Panc1 (cell line): ENCODE measurements at regions not wholly inside any gene's neighbourhood (a gene's known extent, or its start where the extent isn't known, plus 50 kb on each side); places are given as distances from the start of the nearest gene placed in this dataset.

Experiments
- ATAC-seq: fragments of 200-7000 bp; cut with Tn5 transposase; 2 replicates; pipeline ENCODE4 v1.9.1; 2020; ENCODE audit warnings: mild to moderate bottlenecking, moderate library complexity
- BruUV-seq: library from RNA; stranded (reverse); fragments of 400-500 nt; replicated peaks from 2 replicates; lab custom pipeline; 2021; lab: Mats Ljungman, UMichigan
- CTCF ChIA-PET: fragments of 300-600 bp; sonication (Branson Sonifier 250); formaldehyde crosslinking; loops from one replicate; lab custom pipeline; 2022; ENCODE audit warnings: antibody characterized with exemption; lab: Charles Lee
- POLR2A ChIA-PET: fragments of 300-600 bp; sonication (Branson Sonifier 250); formaldehyde crosslinking; loops from one replicate; lab custom pipeline; 2022; ENCODE audit warnings: antibody characterized with exemption; lab: Charles Lee
- DNase-seq: peaks from one replicate; pipeline ENCODE4 v3.0.0-alpha.2; 2010; ENCODE audit warnings: low read depth, low spot score
- H3K27ac ChIP-seq: 2 replicates; pipeline ENCODE4 v1.5.1; 2011; ENCODE audit warnings: mild to moderate bottlenecking, low read length, inconsistent platforms
- H3K27me3 ChIP-seq: fragments of 200-500 bp; sonication (Bioruptor generic); 2 replicates; pipeline ENCODE4 v1.6.0; 2014; ENCODE audit warnings: low read length, inconsistent platforms; ENCODE audit not compliant: control insufficient read depth, insufficient read depth
- H3K36me3 ChIP-seq: fragments of 200-500 bp; sonication (Bioruptor generic); 2 replicates; pipeline ENCODE4 v1.5.1; 2014; ENCODE audit warnings: inconsistent platforms, mild to moderate bottlenecking, low read length, moderate library complexity; ENCODE audit not compliant: control insufficient read depth, insufficient read depth
- H3K4me1 ChIP-seq: 2 replicates; pipeline ENCODE4 v1.5.1; 2011; ENCODE audit warnings: inconsistent platforms, mild to moderate bottlenecking, low read length, moderate library complexity; ENCODE audit not compliant: control insufficient read depth, insufficient read depth
- H3K4me3 ChIP-seq, 2 experiments: 2 replicates each; pipeline ENCODE4 v1.5.1; 2011 to 2012; ENCODE audit warnings: low read depth in 2 of 2, low read length in 2 of 2, mild to moderate bottlenecking in 2 of 2, inconsistent platforms in 1 of 2, moderate library complexity in 1 of 2
- H3K9me3 ChIP-seq: fragments of 200-500 bp; sonication (Bioruptor generic); 2 replicates; pipeline ENCODE4 v1.5.1; 2014; ENCODE audit warnings: low read depth, mild to moderate bottlenecking, inconsistent platforms, low read length, moderate library complexity; ENCODE audit not compliant: control insufficient read depth, insufficient read depth
- CTCF ChIP-seq: fragments of 450-650 bp; IDR thresholded peaks from 2 replicates; pipeline ENCODE4 v1.5.1; 2017; ENCODE audit warnings: mild to moderate bottlenecking
- POLR2AphosphoS5 ChIP-seq: IDR thresholded peaks from 2 replicates; pipeline ENCODE4 v1.6.1; 2012; ENCODE audit warnings: mild to moderate bottlenecking, low read depth, low read length, moderate library complexity
- REST ChIP-seq, 2 experiments: IDR thresholded peaks; 2 replicates each; pipeline ENCODE4 v1.6.1; 2011 to 2012; ENCODE audit warnings: low read depth in 2 of 2, control low read depth in 1 of 2, low read length in 1 of 2, mild to moderate bottlenecking in 1 of 2, moderate library complexity in 1 of 2; ENCODE audit not compliant: insufficient read depth in 1 of 2
- SIN3A ChIP-seq: IDR thresholded peaks from 2 replicates; pipeline ENCODE4 v1.6.1; 2012; ENCODE audit warnings: low read depth, mild to moderate bottlenecking, low read length, moderate library complexity, borderline replicate concordance; ENCODE audit not compliant: insufficient read depth
- TCF7L2 ChIP-seq: IDR thresholded peaks from 2 replicates; pipeline ENCODE4 v1.6.1; 2011; ENCODE audit warnings: mild to moderate bottlenecking, low read depth, low read length, inconsistent platforms
- in situ Hi-C: cut with HindIII; loops from 2 replicates; pipeline ENCODE4 v1.10.0; 2016; ENCODE audit warnings: low sequenced_read_pairs, low pct_unique_long_range_greater_than_20kb
- intact Hi-C: fragments of 100-400 bp; cut with micrococcal nuclease; formaldehyde crosslinking; loops from one replicate; pipeline ENCODE4 v1.10.0; 2022; ENCODE audit not compliant: unreplicated experiment

- TF ChIP-seq CTCF, result no peak
- no peak for TF ChIP-seq TCF7L2
- no peak for TF ChIP-seq REST (IDR thresholded peaks at IDR 0.05; ENCODE audit: insufficient read depth in 1 of 2, low read depth in 2 of 2, low read length in 1 of 2)
- no peak for TF ChIP-seq SIN3A
- TF ChIP-seq POLR2AphosphoS5, result no peak
- in situ Hi-C loops, result no loop called here
- ATAC-seq, result no peak
Measured at GRCh38 chr3:93746-94145, 102.8 kb upstream of the CHL1 start.

GRCh38 chr3:96259-96658 lies 100.3 kb upstream of the CHL1 start:
- Histone ChIP-seq H3K27ac (no peak overlapping the region), H3K4me1 (no peaks in the 10 kb centered on the region), H3K27me3 (no peaks in the 10 kb centered on the region), H3K36me3 (no peaks in the 10 kb centered on the region), H3K9me3 (no peaks in the 10 kb centered on the region), H3K4me3 (no peak overlapping the region)
- in situ Hi-C loops, result no loop called here
- TF ChIP-seq SIN3A (no peak), POLR2AphosphoS5 (no peak), REST (IDR thresholded peaks at IDR 0.05; ENCODE audit: insufficient read depth in 1 of 2, low read depth in 2 of 2, low read length in 1 of 2) (no peak), CTCF (no peak), TCF7L2 (no peak)
- intact Hi-C loops, result no loop called here
- no TSS peak for BruUV-seq
- POLR2A ChIA-PET, result no interaction called here
- CTCF ChIA-PET, result no interaction called here
- no peak for ATAC-seq
- DNase-seq, result no peak

More at GRCh38 chr3:93746-94145, 102.8 kb upstream of the CHL1 start:
- no peaks in the 10 kb centered on the region for H3K27me3 ChIP-seq
- no peaks in the 10 kb centered on the region for H3K36me3 ChIP-seq
- POLR2A ChIA-PET, result interaction anchor here (0.7 kb wide), 1 partner anchor 923 kb away, joined by 4 read pairs; no protein-coding TSS in a partner anchor
- H3K9me3 ChIP-seq, result no peaks in the 10 kb centered on the region
- H3K4me1 ChIP-seq, result no peaks in the 10 kb centered on the region
- no TSS peak for BruUV-seq
- no peak for DNase-seq
- CTCF ChIA-PET, result no interaction called here
- H3K4me3 ChIP-seq, result no peak overlapping the region
- no peak overlapping the region for H3K27ac ChIP-seq
- intact Hi-C loops, result no loop called here
